IMR-90 (cell line): ENCODE measurements at regions not wholly inside any gene's neighbourhood (a gene's known extent, or its start where the extent isn't known, plus 50 kb on each side); places are given as distances from the start of the nearest gene placed in this dataset.

ENCODE experiments used
- ATAC-seq: fragments of 200-7000 bp; cut with Tn5 transposase; 2 replicates; pipeline ENCODE4 v1.9.1; 2020; ENCODE audit warnings: low read depth, mild to moderate bottlenecking, moderate library complexity
- BruUV-seq: library from RNA; stranded (reverse); fragments of 400-500 nt; replicated peaks from 2 replicates; lab custom pipeline; 2021; lab: Mats Ljungman, UMichigan
- CTCF ChIA-PET: fragments of 300-600 bp; formaldehyde crosslinking; extraction: SDS; loops from one replicate; lab custom pipeline; 2021; ENCODE audit warnings: antibody characterized with exemption; lab: Yijun Ruan, JAX
- POLR2A ChIA-PET: fragments of 300-600 bp; sonication (Branson Sonifier 250); formaldehyde crosslinking; loops from one replicate; lab custom pipeline; 2022; ENCODE audit warnings: antibody characterized with exemption; ENCODE audit not compliant: unreplicated experiment; lab: Charles Lee
- DNase-seq: peaks from one replicate; pipeline ENCODE4 v3.0.0; 2013
- H2AFZ ChIP-seq: replicated peaks from 2 replicates; pipeline ENCODE3; 2013; ENCODE audit warnings: low read length, mild to moderate bottlenecking; ENCODE audit not compliant: poor library complexity
- H2AK5ac ChIP-seq: 2 replicates; pipeline ENCODE4 v1.6.1; 2013; ENCODE audit warnings: low read depth, low read length, inconsistent platforms
- H2AK9ac ChIP-seq: replicated peaks from 2 replicates; pipeline ENCODE3; 2013; ENCODE audit warnings: mild to moderate bottlenecking, low read depth, low read length, moderate library complexity; ENCODE audit not compliant: poor library complexity
- H2BK120ac ChIP-seq: 2 replicates; pipeline ENCODE4 v1.6.1; 2013; ENCODE audit warnings: low read depth, low read length, inconsistent platforms
- H2BK15ac ChIP-seq: 3 replicates; pipeline ENCODE4 v1.6.1; 2013; ENCODE audit warnings: low read depth, low read length, inconsistent platforms
- H2BK20ac ChIP-seq: 2 replicates; pipeline ENCODE4 v1.6.1; 2013; ENCODE audit warnings: low read depth, mild to moderate bottlenecking, inconsistent platforms, low read length, moderate library complexity
- H2BK5ac ChIP-seq: 2 replicates; pipeline ENCODE4 v1.6.1; 2013; ENCODE audit warnings: mild to moderate bottlenecking, low read depth, low read length, inconsistent platforms; ENCODE audit not compliant: poor library complexity, severe bottlenecking
- H3K14ac ChIP-seq: replicated peaks from 2 replicates; pipeline ENCODE4 v1.6.1; 2013; ENCODE audit warnings: low read depth, low read length, inconsistent platforms
- H3K18ac ChIP-seq: 2 replicates; pipeline ENCODE4 v1.6.1; 2013; ENCODE audit warnings: low read depth, low read length, control low read depth
- H3K23ac ChIP-seq: 2 replicates; pipeline ENCODE4 v1.6.1; 2013; ENCODE audit warnings: low read depth, low read length, inconsistent platforms
- H3K27ac ChIP-seq: 2 replicates; pipeline ENCODE4 v1.5.1; 2013; ENCODE audit warnings: mild to moderate bottlenecking, control low read depth, low read length; ENCODE audit not compliant: insufficient read depth
- H3K27me3 ChIP-seq: 2 replicates; pipeline ENCODE4 v1.6.1; 2013; ENCODE audit warnings: low read length; ENCODE audit not compliant: control insufficient read depth, insufficient read depth
- H3K36me3 ChIP-seq: 2 replicates; pipeline ENCODE4 v1.6.1; 2013; ENCODE audit warnings: low read length, mixed read lengths; ENCODE audit not compliant: control insufficient read depth, insufficient read depth
- H3K4ac ChIP-seq: 2 replicates; pipeline ENCODE4 v1.6.1; 2013; ENCODE audit warnings: low read depth, low read length, inconsistent platforms
- H3K4me1 ChIP-seq: 2 replicates; pipeline ENCODE4 v1.6.1; 2013; ENCODE audit warnings: low read length, mixed read lengths; ENCODE audit not compliant: control insufficient read depth, insufficient read depth
- H3K4me2 ChIP-seq: 2 replicates; pipeline ENCODE4 v1.6.1; 2013; ENCODE audit warnings: low read depth, mild to moderate bottlenecking, control low read depth, low read length, moderate library complexity
- H3K4me3 ChIP-seq: 2 replicates; pipeline ENCODE4 v1.5.1; 2013; ENCODE audit warnings: low read depth, mild to moderate bottlenecking, control low read depth, low read length, moderate library complexity; ENCODE audit not compliant: insufficient read depth
- H3K56ac ChIP-seq: 2 replicates; pipeline ENCODE4 v1.6.1; 2013; ENCODE audit warnings: low read length, inconsistent platforms; ENCODE audit not compliant: insufficient read depth; ENCODE audit errors: extremely low read depth
- H3K79me1 ChIP-seq, 2 experiments: 2 replicates each; pipeline ENCODE4 v1.6.1; 2013; ENCODE audit warnings: low read length in 2 of 2, inconsistent platforms in 1 of 2, low read depth in 1 of 2
- H3K9ac ChIP-seq: 2 replicates; pipeline ENCODE4 v1.6.1; 2013; ENCODE audit warnings: low read depth, low read length, control low read depth
- H3K9me1 ChIP-seq: 2 replicates; pipeline ENCODE4 v1.6.1; 2013; ENCODE audit warnings: low read length, inconsistent platforms; ENCODE audit not compliant: insufficient read depth
- H3K9me3 ChIP-seq: 2 replicates; pipeline ENCODE4 v1.6.1; 2013; ENCODE audit warnings: low read length; ENCODE audit not compliant: control insufficient read depth, insufficient read depth
- H4K20me1 ChIP-seq: 2 replicates; pipeline ENCODE4 v1.6.1; 2013; ENCODE audit warnings: low read length, inconsistent platforms; ENCODE audit not compliant: insufficient read depth
- H4K5ac ChIP-seq: 2 replicates; pipeline ENCODE4 v1.6.1; 2013; ENCODE audit warnings: mild to moderate bottlenecking, low read depth, low read length, control low read depth
- H4K8ac ChIP-seq, 2 experiments: 2 replicates each; pipeline ENCODE4 v1.6.1; 2013; ENCODE audit warnings: low read depth in 2 of 2, low read length in 2 of 2, control low read depth in 1 of 2, inconsistent platforms in 1 of 2
- H4K91ac ChIP-seq: 2 replicates; pipeline ENCODE4 v1.6.1; 2013; ENCODE audit warnings: low read depth, low read length, inconsistent platforms; ENCODE audit not compliant: insufficient read depth
- BHLHE40 ChIP-seq: fragments of 150-350 bp; IDR thresholded peaks from 2 replicates; pipeline ENCODE4 v1.6.1; 2016; ENCODE audit warnings: mild to moderate bottlenecking, low read depth, low read length
- CEBPB ChIP-seq: IDR thresholded peaks from 2 replicates; pipeline ENCODE4 v1.6.1; 2012; ENCODE audit warnings: low read depth, low read length, improper control_type of control experiment
- MAZ ChIP-seq: IDR thresholded peaks from 2 replicates; pipeline ENCODE4 v1.6.1; 2012; ENCODE audit warnings: low read depth, mild to moderate bottlenecking, low read length, improper control_type of control experiment, moderate library complexity, borderline replicate concordance
- NFE2L2 ChIP-seq: fragments of 150-350 bp; IDR thresholded peaks from 2 replicates; pipeline ENCODE4 v1.6.1; 2016; ENCODE audit warnings: low read depth, mild to moderate bottlenecking, low read length
- POLR2A ChIP-seq: IDR thresholded peaks from 2 replicates; pipeline ENCODE4 v1.6.1; 2012; ENCODE audit warnings: mild to moderate bottlenecking, low read depth, low read length
- RAD21 ChIP-seq: IDR thresholded peaks from 2 replicates; pipeline ENCODE4 v1.6.1; 2012; ENCODE audit warnings: low read length, improper control_type of control experiment
- RFX5 ChIP-seq: IDR thresholded peaks from 2 replicates; pipeline ENCODE4 v1.8.0; 2012; ENCODE audit warnings: low read depth, mild to moderate bottlenecking, low read length, moderate library complexity
- WGBS, 2 experiments: methylation state at CpG; one replicate each; pipeline versions ENCODE4 v1.1.5 to v1.1.7; 2013; ENCODE audit warnings: missing lambda C conversion rate in 2 of 2; ENCODE audit not compliant: insufficient read length in 1 of 2; ENCODE audit errors: extremely low coverage in 2 of 2; 5-methylcytosine and 5-hydroxymethylcytosine counted together
- dilution Hi-C: fragments of 300-500 bp; cut with HindIII; formaldehyde crosslinking; loops from one replicate; pipeline ENCODE4 v1.14.3; 2018; ENCODE audit warnings: low sequenced_read_pairs; ENCODE audit not compliant: unreplicated experiment
- in situ Hi-C: fragments of 300-500 bp; cut with MboI; formaldehyde crosslinking; loops from 3 replicates; pipeline ENCODE4 v1.14.3; 2019; ENCODE audit warnings: low sequenced_read_pairs, inconsistent platforms, mixed read lengths
- intact Hi-C: fragments of 100-400 bp; cut with micrococcal nuclease; formaldehyde crosslinking; loops from 2 replicates; pipeline ENCODE4 v1.10.0; 2022
- TF ChIP-seq, protein P1 (sequence below): conservative IDR thresholded peaks from 2 replicates; pipeline ENCODE4 v1.5.1; 2012; ENCODE audit warnings: mild to moderate bottlenecking, low read depth, low read length, improper control_type of control experiment

DNA sequence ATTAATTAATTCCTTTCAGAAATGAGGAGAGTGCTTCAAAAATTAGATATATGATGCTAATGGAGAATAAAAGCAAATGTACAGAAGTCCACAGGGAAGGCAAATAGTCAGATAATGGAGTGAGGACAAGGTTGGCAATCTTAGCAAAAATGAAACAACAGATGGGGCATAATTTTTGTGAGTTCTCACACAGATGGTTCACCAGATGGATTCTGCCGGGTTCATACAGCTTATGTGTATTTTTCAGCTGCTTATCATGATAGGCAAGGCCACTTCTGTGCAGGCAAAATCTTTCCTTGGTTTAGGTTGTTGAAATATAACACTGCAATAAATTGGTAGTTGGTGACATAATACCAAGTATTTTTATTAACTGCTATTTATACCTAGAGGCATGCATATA is 1539.0 kb upstream of the IGFBP7 start:
- Histone ChIP-seq H4K8ac (no peak overlapping the region), H3K18ac (no peak overlapping the region), H3K23ac (no peak overlapping the region), H3K9me3 (no peaks in the 10 kb centered on the region), H3K79me1 (no peaks in the 10 kb centered on the region), H2BK120ac (no peak overlapping the region), H3K9me1 (no peaks in the 10 kb centered on the region), H4K20me1 (no peaks in the 10 kb centered on the region), H2BK5ac (no peak overlapping the region), H3K4me2 (no peak overlapping the region), H3K56ac (no peak overlapping the region), H3K4me1 (no peaks in the 10 kb centered on the region), H2BK15ac (no peak overlapping the region), H2AFZ (no peak overlapping the region), H3K4ac (no peak overlapping the region), H3K27me3 (no peaks in the 10 kb centered on the region), H4K91ac (no peak overlapping the region), H2BK20ac (no peak overlapping the region), H3K36me3 (no peaks in the 10 kb centered on the region), H3K9ac (no peak overlapping the region), H2AK5ac (no peak overlapping the region), H3K14ac (no peak overlapping the region), H2AK9ac (no peak overlapping the region), H3K27ac (no peak overlapping the region), H3K4me3 (no peak overlapping the region), H4K5ac (no peak overlapping the region)
- ATAC-seq (no peak), DNase-seq (no peak)
- no peak for TF ChIP-seq RFX5
- TF ChIP-seq POLR2A = no peak
- no peak for TF ChIP-seq BHLHE40
- no peak for TF ChIP-seq MAZ
- TF ChIP-seq, protein P1, sequence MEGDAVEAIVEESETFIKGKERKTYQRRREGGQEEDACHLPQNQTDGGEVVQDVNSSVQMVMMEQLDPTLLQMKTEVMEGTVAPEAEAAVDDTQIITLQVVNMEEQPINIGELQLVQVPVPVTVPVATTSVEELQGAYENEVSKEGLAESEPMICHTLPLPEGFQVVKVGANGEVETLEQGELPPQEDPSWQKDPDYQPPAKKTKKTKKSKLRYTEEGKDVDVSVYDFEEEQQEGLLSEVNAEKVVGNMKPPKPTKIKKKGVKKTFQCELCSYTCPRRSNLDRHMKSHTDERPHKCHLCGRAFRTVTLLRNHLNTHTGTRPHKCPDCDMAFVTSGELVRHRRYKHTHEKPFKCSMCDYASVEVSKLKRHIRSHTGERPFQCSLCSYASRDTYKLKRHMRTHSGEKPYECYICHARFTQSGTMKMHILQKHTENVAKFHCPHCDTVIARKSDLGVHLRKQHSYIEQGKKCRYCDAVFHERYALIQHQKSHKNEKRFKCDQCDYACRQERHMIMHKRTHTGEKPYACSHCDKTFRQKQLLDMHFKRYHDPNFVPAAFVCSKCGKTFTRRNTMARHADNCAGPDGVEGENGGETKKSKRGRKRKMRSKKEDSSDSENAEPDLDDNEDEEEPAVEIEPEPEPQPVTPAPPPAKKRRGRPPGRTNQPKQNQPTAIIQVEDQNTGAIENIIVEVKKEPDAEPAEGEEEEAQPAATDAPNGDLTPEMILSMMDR = no peak
- no peak for TF ChIP-seq NFE2L2
- TF ChIP-seq RAD21 = no peak
- TF ChIP-seq CEBPB = no peak
- in situ Hi-C loops = no loop called here
- ChIA-PET POLR2A (no interaction called here), CTCF (no interaction called here)
- no TSS peak for BruUV-seq
- intact Hi-C loops = no loop called here
- no CpG with 5 or more reads among the region's 1 CpG for WGBS, 2 experiments
- dilution Hi-C loops = no loop called here
